Sigmoid colon (tissue), 6 donors: ENCODE measurements at regions not wholly inside any gene's neighbourhood (a gene's known extent, or its start where the extent isn't known, plus 50 kb on each side); places are given as distances from the start of the nearest gene placed in this dataset.

Experiments
- DNase-seq: peaks from one replicate; pipeline ENCODE4 v3.0.0-alpha.2; 2019
- H3K27ac ChIP-seq, 4 donors: fragments of 200-600 bp; sonication (generic); one replicate each; pipeline ENCODE4 v1.5.1; 2016 to 2019; ENCODE audit warnings: mild to moderate bottlenecking in 1 of 4
- H3K27me3 ChIP-seq, 3 donors: fragments of 200-600 bp; sonication (generic); one replicate each; pipeline ENCODE4 v1.5.1; 2019; ENCODE audit warnings: mild to moderate bottlenecking in 1 of 3
- H3K36me3 ChIP-seq, 4 donors: fragments of 200-600 bp; sonication (generic); one replicate each; pipeline ENCODE4 v1.5.1; 2016 to 2019
- H3K4me1 ChIP-seq, 4 donors: fragments of 200-600 bp; sonication (generic); one replicate each; pipeline ENCODE4 v1.5.1; 2017 to 2019
- H3K4me3 ChIP-seq, 4 donors: fragments of 200-600 bp; sonication (generic); one replicate each; pipeline ENCODE4 v1.5.1; 2017 to 2019; ENCODE audit warnings: mild to moderate bottlenecking in 2 of 4, moderate library complexity in 1 of 4
- H3K9me3 ChIP-seq, 4 donors: fragments of 200-600 bp in 3 of 4; sonication (generic) in 3 of 4; one replicate each; pipeline versions ENCODE4 v1.5.1 to v1.6.1; 2013 to 2019
- CTCF ChIP-seq, 4 experiments: fragments of 450-650 bp in 3 of 4; fragments of 200-600 bp in 1 of 4; IDR thresholded peaks; one replicate each; pipeline ENCODE4 v1.5.1; 2016 to 2019; ENCODE audit warnings: antibody characterized with exemption in 4 of 4, mild to moderate bottlenecking in 3 of 4, moderate library complexity in 2 of 4
- EP300 ChIP-seq, 4 donors: sonication (generic); formaldehyde crosslinking; IDR thresholded peaks; one replicate each; pipeline ENCODE4 v1.6.1; 2017; ENCODE audit warnings: antibody characterized with exemption in 4 of 4
- POLR2A ChIP-seq, 2 donors: fragments of 450-650 bp; IDR thresholded peaks; one replicate each; pipeline ENCODE4 v1.6.1; 2016; ENCODE audit warnings: antibody characterized with exemption in 2 of 2, mild to moderate bottlenecking in 2 of 2, moderate library complexity in 2 of 2
- POLR2AphosphoS5 ChIP-seq, 4 donors: sonication (generic); formaldehyde crosslinking; IDR thresholded peaks; one replicate each; pipeline ENCODE4 v1.6.1; 2017; ENCODE audit warnings: antibody characterized with exemption in 4 of 4
- WGBS, 2 donors: extraction: QIAGEN DNeasy Blood & Tissue Kit; methylation state at CpG; one replicate each; pipeline ENCODE4 v1.1.7; 2013; 5-methylcytosine and 5-hydroxymethylcytosine counted together
- intact Hi-C: fragments of 100-400 bp; cut with DNase I; formaldehyde crosslinking; loops from one replicate; pipeline ENCODE4 v1.15.1; 2023
- donor health status: healthy with polysubstance abuse.
- donor health status: healthy.

GRCh38 chr2:58923869-58924268 is 682.7 kb upstream of the FANCL start:
- Histone ChIP-seq H3K4me3 (no peak overlapping the region), H3K27ac (no peak overlapping the region), H3K4me1 (no peaks in the 10 kb centered on the region), H3K9me3 (no peaks in the 10 kb centered on the region), H3K36me3 (no peaks in the 10 kb centered on the region), H3K27me3 (no peaks in the 10 kb centered on the region)
- WGBS, 2 donors = 88 to 90% methylated on average over 1 of the region's 1 CpG
- TF ChIP-seq POLR2A (IDR thresholded peaks at IDR 0.05) (no peak), EP300 (IDR thresholded peaks at IDR 0.05) (no peak), CTCF (IDR thresholded peaks at IDR 0.05) (no peak), POLR2AphosphoS5 (IDR thresholded peaks at IDR 0.05) (no peak)
- no peak for DNase-seq
- intact Hi-C loops = no loop called here

- H3K4me1 ChIP-seq = peaks cover 0 to 11% (median 9%) of the 10 kb centered on the region in 4 donors
- intact Hi-C loops = no loop called here
- no peak overlapping the region for H3K4me3 ChIP-seq
- H3K9me3 ChIP-seq = no peaks in the 10 kb centered on the region
- no peaks in the 10 kb centered on the region for H3K36me3 ChIP-seq
- DNase-seq = no peak
- no peaks in the 10 kb centered on the region for H3K27me3 ChIP-seq
- 70 to 91% methylated on average over 1 of the region's 1 CpG for WGBS, 2 donors
- TF ChIP-seq POLR2A (IDR thresholded peaks at IDR 0.05) (no peak), CTCF (IDR thresholded peaks at IDR 0.05) (no peak), EP300 (IDR thresholded peaks at IDR 0.05) (no peak), POLR2AphosphoS5 (IDR thresholded peaks at IDR 0.05) (no peak)
- no peak overlapping the region for H3K27ac ChIP-seq
These were observed 681.1 kb upstream of the FANCL start for GRCh38 chr2:58922245-58922644.

- WGBS, 2 donors = 54 to 80% methylated on average over 2 of the region's 2 CpGs
These were observed 680.6 kb upstream of the FANCL start for GRCh38 chr2:58921676-58922075.

GRCh38 chr2:58920001-58920400 is 678.9 kb upstream of the FANCL start:
- H3K4me3 ChIP-seq = no peak overlapping the region
- TF ChIP-seq POLR2A (IDR thresholded peaks at IDR 0.05) = no peak
- no peaks in the 10 kb centered on the region for H3K36me3 ChIP-seq
- intact Hi-C loops = no loop called here
- no peak for DNase-seq
- H3K9me3 ChIP-seq = no peaks in the 10 kb centered on the region
- H3K4me1 ChIP-seq = peaks cover 0 to 11% (median 9%) of the 10 kb centered on the region in 4 donors
- H3K27me3 ChIP-seq = no peaks in the 10 kb centered on the region
- H3K27ac ChIP-seq = no peak overlapping the region
- 93 to 98% methylated on average over 2 of the region's 2 CpGs for WGBS, 2 donors

More at GRCh38 chr2:58921676-58922075, 680.6 kb upstream of the FANCL start:
- no peak overlapping the region for H3K27ac ChIP-seq
- H3K4me1 ChIP-seq = peaks cover 0 to 11% (median 9%) of the 10 kb centered on the region in 4 donors
- no peak overlapping the region for H3K4me3 ChIP-seq
- no peaks in the 10 kb centered on the region for H3K27me3 ChIP-seq
- TF ChIP-seq EP300 (IDR thresholded peaks at IDR 0.05) (no peak), CTCF (IDR thresholded peaks at IDR 0.05) (no peak), POLR2A (IDR thresholded peaks at IDR 0.05) (no peak), POLR2AphosphoS5 (IDR thresholded peaks at IDR 0.05) (no peak)
- no peaks in the 10 kb centered on the region for H3K9me3 ChIP-seq
- intact Hi-C loops = no loop called here
- DNase-seq = no peak
- no peaks in the 10 kb centered on the region for H3K36me3 ChIP-seq

- WGBS, 2 donors = 67 to 72% methylated on average over 4 of the region's 4 CpGs
- Histone ChIP-seq H3K36me3 (no peaks in the 10 kb centered on the region), H3K27ac (no peak overlapping the region), H3K27me3 (no peaks in the 10 kb centered on the region), H3K9me3 (no peaks in the 10 kb centered on the region), H3K4me1 (peaks cover 0 to 11% (median 9%) of the 10 kb centered on the region in 4 donors), H3K4me3 (no peak overlapping the region)
- no peak for TF ChIP-seq POLR2A (IDR thresholded peaks at IDR 0.05)
- no peak for TF ChIP-seq POLR2AphosphoS5 (IDR thresholded peaks at IDR 0.05)
- no peak for TF ChIP-seq CTCF (IDR thresholded peaks at IDR 0.05)
- TF ChIP-seq EP300 (IDR thresholded peaks at IDR 0.05) = no peak
- intact Hi-C loops = no loop called here
- no peak for DNase-seq
These were observed 678.2 kb upstream of the FANCL start for GRCh38 chr2:58919316-58919715.
